C4-2B (cell line): ENCODE measurements at regions not wholly inside any gene's neighbourhood (a gene's known extent, or its start where the extent isn't known, plus 50 kb on each side); places are given as distances from the start of the nearest gene placed in this dataset.

Source experiments
- CTCF ChIP-seq: fragments of 450-650 bp; conservative IDR thresholded peaks from 2 replicates; pipeline ENCODE4 v1.5.1; 2017; ENCODE audit warnings: mild to moderate bottlenecking
- ZFX ChIP-seq: fragments of 450-650 bp; IDR thresholded peaks from 2 replicates; pipeline ENCODE4 v1.6.1; 2017

DNA sequence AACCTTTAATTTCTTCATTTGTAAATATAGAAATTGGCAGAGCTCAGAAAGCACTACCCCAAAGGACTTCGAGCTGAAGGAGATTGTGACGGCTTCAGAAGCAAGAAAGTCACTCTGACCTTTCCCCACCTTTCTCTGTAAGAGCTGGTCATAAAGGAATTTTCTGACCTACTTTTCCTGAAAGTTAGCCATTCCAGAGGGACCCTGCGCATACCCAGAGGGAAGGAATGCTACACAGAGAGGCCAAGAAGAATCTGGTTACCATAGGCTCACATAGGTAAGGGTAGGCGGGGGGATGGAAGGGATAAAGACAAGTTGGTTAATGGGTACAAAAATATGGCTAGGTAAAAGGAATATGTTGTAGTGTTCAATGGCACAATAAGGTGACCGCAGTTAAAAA is 1080.3 kb downstream of the ZPLD1 start:
- TF ChIP-seq CTCF (no peak), ZFX (no peak)
